Stimulated activated naive CD8-positive, alpha-beta T cell treated with anti-CD3 and anti-CD28 coated beads, Interleukin-15, Interleukin-2, amounts not matched to agents 100 U/mL and 50 U/mL, for 24 hours (primary cell): ENCODE measurements at regions not wholly inside any gene's neighbourhood (a gene's known extent, or its start where the extent isn't known, plus 50 kb on each side); places are given as distances from the start of the nearest gene placed in this dataset.
"Not testable (repeated sequence)": the region's sequence is repeated elsewhere in the genome, so short reads cannot be mapped to it uniquely, and the experiment has no call there.

Experiments
- ATAC-seq: fragments of 150-1000 bp; cut with Tn5 transposase; one replicate; pipeline ENCODE4 v1.10.0; 2021
- DNase-seq: peaks from one replicate; pipeline ENCODE4 v3.0.0; 2021

DNA sequence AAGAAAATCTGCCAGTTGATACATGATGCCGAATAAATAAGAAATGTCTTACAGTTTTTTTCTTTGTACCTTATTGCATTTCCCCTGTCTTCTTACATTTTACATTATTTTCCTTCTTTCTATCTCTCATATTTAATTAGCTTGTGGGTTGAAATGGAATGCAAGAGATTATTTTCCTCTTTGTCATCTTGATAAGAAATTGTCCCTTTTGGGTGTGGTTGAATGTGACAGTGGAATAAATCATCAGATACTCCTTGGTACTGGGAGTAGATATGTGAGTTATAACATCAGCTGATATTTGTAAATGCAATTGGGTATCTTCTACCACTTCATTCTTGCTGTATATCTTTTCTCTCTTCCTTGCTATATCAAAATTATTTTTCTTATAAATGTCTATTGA, 997.4 kb downstream of the RAPGEF2 start:
- no peak for DNase-seq
- ATAC-seq, result no peak

DNA sequence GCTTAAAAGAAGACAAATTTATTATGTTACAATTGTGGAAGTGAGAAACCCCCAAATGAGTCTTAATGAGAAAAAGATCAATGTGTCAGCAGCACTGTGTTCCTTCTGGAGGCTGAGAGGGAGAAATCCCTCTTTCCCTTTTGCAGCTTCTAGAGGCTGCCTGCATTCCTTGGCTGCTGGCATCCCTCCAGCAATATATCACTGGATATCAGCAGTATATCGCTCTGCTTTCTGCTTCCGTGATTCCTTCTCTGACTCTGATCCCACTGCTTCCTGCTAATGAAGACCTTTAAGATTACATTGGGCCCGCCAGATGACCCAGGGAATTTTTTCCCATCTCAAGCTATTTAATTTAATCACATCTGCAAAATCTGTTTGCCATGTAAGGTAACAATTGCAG, 1008.0 kb downstream of the RAPGEF2 start:
- DNase-seq, result no peak
- ATAC-seq, result no peak

DNA sequence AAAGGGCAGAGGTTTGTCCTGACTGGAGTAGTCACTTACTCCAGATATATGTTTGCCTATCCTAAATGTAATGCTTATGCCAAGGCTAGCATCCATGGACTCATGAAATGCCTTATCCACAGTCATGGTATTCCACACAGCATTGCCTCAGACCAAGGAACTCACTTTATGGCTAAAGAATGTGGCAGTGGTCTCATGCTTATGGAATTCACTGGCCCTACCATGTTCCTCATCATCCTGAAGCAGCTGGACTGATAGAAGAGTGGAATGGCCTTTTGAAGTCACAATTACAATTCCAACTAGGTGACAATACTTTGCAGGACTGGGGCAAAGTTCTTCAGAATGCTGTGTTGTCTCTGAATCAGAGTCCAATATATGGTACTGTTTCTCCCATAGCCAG, 1014.8 kb downstream of the RAPGEF2 start:
- ATAC-seq (no peak), DNase-seq (no peak)

DNA sequence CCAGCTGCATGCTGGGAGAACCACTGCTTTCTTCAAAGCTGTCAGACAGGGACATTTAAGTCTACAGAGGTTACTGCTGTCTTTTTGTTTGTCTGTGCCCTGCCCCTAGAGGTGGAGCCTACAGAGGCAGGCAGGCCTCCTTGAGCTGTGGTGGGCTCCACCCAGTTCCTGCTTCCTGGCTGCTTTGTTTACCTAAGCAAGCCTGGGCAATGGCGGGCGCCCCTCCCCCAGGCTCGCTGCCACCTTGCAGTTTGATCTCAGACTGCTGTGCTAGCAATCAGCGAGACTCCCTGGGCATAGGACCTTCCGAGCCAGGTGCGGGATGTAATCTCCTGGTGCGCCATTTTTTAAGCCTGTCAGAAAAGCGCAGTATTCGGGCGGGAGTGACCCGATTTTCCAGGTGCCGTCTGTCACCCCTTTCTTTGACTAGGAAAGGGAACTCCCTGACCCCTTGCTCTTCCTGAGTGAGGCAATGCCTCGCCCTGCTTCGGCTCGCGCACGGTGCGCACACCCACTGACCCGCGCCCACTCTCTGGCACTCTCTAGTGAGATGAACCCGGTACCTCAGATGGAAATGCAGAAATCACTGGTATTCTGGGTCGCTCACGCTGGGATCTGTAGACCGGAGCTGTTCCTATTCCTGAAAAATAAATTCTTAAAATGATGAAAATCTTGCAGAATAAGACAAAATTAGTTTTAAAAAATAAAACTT, 1022.9 kb downstream of the RAPGEF2 start:
- not testable (repeated sequence) for DNase-seq, ATAC-seq

DNA sequence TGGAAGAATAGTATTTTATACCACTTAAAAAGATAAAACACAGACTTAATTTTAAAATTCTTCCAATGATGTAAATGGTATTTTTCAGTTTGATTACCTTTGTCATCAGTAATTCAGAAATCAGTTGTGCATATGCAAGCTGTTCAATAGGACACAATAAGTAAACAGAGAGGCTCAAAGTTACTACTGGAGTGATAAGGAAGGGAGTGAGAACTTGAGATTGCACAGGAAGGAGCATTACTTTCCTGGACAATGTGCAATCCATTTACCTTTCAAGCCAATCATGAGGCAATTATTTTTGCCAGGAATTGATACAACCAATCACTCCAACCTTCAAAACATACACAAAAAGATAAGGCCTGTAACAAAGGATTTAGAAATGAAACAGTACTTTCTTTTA, 1024.3 kb downstream of the RAPGEF2 start:
- DNase-seq, result no peak
- no peak for ATAC-seq

DNA sequence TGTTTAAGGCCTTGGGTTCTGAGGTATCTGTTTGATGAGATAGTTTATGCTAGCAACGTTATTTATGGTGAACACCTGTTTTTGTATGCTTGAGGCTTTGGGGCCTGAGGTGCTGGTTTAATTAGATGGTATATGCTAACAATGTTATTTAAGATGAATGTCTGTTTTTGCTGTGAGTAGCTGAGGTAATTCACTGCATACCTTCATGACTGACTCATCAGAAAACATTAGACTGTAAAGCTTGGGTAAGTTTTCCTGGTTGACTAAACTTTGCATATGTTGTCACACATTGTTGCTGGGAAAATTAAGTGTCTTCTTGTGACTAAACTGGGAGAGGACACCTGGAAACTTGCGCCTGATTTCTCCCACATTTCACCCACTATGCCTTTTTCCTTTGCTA, 1026.6 kb downstream of the RAPGEF2 start:
- no peak for ATAC-seq
- DNase-seq, result no peak

DNA sequence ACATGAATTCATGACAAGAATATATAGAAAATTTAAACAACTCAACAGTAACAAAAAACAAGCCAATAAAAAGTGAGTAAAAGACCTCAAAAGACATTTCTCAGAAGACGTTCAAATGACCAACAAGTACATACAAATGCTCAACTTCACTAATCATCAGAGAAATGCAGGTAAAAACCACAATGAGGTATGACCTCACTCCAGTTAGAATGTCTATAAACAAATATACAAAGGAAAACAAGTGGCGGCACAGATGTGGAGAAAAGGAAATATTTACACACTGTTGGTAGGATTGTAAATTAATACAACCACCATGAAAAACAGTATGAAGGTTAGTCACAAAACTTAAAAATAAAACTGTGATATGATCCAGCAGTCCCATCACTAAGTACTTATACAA, 1033.1 kb downstream of the RAPGEF2 start:
- no peak for ATAC-seq
- no peak for DNase-seq

DNA sequence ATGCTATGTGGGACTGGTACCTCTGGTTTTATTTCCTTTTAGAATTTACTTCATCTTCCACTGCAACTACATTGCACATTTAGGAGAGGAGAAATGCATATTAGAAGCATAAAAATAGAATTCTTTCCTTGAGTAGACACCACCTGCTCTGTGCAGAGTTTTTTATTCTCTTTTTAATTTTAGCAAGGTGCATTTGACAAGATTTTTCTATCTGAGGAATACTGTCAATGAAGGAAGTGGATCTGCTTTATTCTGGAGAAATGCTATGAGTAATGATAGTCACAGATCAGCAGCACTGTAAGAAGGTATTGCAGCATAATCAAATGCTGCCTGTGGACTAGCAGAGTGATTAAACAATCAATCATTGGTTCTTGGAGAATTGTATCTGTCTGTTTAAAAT, 1038.3 kb downstream of the RAPGEF2 start:
- no peak for DNase-seq
- no peak for ATAC-seq

DNA sequence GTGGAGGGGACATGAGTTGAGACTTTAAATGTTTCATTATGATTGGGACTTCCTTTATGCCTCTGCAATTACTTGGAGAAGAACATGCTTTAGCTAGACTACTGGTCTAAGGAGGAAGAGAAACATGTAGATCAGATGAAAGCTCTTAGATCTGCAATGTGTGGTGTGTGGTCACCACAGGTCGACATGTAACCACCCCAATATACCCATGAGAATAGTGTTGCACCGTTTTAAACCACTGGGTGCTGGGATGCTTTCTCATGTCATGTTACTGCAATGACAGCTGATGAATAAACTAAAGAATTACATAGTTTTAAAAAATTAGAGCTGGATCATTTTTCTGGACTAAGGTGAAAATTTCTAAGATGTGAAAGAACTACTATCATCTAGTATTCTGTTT, 1039.7 kb downstream of the RAPGEF2 start:
- DNase-seq, result no peak
- no peak for ATAC-seq

DNA sequence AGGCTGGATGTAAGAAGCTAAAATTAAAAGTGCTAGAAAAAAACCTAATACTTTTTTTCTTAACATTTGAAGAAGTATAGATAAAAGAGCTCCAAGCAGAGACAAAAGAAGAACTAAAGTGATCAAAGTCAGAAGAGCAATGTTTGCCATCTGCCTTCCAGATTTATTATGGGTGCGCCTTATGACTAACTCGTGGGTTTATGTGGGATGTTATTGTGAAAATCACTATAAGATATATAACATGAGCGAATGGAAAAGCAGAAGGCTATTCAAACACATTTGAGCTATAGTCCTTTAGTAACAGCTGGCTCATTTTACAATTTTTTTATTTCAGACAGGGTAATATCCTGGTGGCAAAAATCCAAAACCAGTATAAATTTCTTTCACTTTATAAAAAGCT, 1040.7 kb downstream of the RAPGEF2 start:
- no peak for ATAC-seq
- no peak for DNase-seq

DNA sequence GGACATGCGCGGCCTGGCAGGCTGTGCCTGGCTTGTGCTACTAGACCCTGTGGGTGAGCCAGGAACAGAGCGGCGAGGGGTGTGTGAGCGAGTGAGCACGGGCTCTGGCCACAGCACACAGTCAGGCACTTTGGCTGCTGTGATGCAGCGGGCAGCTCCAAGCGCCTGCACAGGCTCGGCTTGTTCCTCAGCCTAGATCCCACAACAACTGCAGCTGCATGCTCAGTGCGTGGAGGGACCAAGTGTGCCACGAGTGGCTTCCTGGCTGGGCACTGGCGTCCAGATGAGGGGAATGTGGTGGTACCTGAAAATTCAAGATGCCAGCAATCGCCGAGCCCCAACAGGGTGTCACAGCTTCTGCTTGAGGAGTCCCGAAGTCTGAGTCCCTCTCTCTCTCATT, 1056.6 kb downstream of the RAPGEF2 start:
- no peak for DNase-seq
- ATAC-seq, result peak; percentile 19

DNA sequence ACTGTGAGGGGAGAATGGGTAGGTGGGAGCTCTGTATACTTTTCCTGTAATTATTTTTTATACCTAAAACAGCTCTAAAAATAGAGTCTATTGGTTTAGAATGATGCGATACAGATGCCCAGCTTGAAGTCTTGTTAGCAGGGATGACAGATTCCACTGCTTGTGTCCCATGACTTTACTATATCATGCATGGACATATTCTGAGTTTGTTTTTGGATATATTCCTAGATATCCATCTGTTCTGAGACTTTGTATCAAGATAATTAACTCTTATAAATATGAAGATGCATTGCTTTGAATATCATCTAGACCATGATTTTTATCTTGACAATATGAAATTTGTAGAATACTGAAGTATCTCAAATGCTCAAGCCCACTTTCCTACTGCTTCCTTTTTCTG, 1058.1 kb downstream of the RAPGEF2 start:
- ATAC-seq (no peak), DNase-seq (no peak)

DNA sequence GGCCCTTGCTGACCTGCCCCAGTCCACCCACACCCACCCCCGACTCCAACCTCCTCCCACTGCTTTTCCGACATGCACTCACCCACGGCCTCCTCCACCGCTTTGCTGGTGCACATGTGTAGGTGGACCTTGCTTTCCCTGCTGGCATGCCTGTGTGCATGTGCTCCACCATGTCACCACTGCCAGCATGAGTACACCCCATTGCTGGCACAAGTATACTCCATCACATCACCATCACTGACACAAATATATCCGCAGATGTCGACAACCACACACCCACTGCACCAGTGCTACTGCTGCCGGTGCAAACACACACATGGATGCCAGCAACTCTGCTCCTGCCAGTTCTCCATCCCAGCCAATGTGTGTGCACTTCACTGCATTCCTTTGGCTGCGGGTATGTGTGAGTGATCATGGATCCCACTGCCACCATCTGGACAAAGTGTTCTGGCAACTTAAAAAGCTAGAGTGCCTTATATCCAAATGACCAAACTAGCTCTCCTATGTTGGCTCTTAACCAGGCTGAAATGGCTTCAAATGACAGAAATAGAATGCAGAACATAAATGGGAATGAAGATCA, 1072.3 kb downstream of the RAPGEF2 start:
- ATAC-seq (no peak), DNase-seq (no peak)

DNA sequence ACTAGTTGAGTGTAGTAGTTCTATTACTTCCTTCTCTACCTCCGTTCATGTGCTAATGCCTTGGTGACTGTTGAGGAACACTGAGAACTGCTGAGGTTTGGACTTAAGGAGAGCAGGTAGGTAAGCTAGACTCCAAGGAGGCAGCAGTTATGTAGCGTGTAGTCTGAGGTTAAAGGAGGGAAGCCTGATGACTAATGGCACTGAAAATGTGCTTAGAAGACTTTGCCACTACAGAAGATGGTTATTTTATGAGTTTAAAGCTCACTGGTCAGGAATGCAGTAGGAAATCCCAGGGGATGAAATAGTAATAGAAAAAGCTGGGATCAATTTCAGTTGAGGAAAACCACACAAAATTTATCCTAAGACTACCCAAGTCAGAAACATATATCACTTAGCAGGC, 1077.3 kb downstream of the RAPGEF2 start:
- no peak for ATAC-seq
- DNase-seq, result no peak

DNA sequence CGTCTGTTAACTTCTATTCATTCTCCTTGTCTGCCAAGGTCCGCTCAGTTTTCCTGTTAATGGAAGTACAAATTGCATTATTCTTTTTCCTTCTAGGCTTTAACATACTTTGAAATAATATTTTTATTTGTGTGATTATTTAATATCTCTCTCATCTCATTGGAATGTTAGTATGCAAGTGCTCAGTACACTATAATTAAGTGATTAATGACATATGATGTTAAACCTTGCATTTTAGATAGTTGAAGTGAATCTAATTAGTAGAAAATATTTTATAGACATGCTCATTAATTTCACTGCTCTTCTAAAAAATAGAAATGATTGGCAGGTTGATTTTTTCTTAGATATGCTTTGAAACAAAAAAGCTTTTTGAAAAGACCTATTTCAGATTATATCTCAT, 1079.8 kb downstream of the RAPGEF2 start:
- no peak for ATAC-seq

DNA sequence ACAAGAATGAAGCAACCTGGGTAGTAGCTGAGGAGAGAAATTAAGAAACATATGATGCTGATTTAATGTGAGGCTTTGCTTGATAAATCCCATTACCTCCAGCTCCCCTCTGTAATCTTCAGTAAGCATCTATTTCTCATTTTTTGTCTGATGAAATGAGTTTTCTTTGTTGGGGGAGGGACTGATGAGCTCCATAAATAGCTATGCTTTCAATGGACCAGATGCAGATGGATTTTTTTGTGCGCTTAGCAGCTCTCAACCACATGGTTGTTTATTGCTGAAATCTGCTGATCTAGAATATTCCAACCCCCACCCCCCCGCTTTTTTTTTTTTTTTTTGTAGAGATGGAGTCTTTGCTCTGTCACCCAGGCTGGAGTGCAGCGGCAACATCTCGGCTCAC, 1082.0 kb downstream of the RAPGEF2 start:
- no peak for DNase-seq
- ATAC-seq, result no peak

More for the DNA sequence above, 1079.8 kb downstream of the RAPGEF2 start:
- no peak for DNase-seq

DNA sequence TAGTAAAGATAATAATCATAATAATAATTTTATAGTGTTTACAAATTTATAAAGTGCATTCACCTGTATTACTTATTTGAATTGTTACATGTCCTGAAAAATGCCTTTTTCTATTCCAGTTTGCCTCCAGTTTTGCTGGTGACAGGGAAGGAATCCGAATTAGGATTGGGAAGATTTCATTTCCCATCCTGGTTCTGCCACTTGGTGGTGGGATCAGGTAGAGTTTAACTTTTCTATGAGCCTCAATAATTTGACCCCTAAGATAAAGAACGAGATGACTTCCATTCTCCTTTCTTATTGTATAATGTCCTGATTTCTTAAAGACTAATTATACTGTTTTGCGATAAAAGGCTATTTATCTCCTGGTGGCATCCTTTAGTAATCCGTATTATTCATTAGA, 1090.9 kb downstream of the RAPGEF2 start:
- no peak for DNase-seq
- ATAC-seq, result no peak

DNA sequence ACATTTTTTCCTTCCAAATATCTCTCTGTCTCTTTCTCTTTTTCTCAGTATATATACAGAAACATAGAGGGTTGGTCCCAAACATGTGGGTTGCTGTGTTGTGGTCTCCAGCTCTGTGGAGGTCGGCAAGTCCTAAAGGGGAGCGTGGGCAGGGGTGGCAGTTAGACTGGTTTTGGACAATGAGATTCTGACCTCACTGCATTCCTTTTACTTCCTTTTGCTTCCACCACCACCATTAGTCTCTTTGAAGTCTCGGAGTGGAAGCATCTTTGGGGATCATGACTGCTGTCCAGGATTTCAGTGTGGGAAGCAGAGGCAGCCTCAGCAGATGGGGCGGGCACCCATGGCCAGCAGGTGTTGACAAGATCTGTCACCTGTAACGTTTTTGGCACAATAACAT, 1091.8 kb downstream of the RAPGEF2 start:
- DNase-seq (no peak), ATAC-seq (no peak)

DNA sequence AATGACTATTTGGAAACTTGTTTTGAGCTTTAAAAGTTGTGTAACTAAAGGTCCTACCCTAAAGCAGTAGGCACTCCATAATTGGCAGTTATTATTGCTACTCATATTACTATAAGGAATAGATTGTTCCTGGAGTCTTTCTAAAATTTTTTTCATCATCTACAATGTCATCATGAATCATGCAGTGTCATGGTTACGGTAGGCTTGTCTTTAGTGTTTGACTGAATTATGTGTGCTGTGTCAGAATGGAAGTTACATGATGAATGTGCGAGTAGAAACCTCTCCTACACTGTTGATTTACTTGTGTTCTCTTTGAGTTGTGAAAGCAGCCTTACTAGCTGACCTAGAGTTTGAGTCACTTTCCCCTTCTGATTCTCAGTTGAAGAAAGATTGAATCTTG, 1099.9 kb downstream of the RAPGEF2 start:
- no peak for DNase-seq
- no peak for ATAC-seq

DNA sequence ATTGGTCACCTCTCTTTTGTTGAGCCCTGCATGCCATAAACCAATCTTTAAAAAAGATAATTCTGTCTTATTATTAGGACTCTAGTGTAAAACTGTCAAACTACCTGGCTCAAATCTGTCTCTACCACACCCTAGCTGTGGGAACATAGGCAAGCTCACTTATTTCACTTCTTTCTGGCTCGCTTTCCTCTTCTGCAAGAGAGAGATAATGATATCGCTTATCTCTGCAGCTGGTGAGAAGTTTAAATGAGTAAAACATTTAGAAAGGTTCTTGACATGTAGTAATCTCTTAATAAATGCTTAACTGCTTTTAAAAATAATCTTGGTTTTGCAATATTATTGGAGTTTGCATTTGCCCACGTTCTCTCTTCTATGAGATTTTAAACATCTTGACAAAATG, 1109.2 kb downstream of the RAPGEF2 start:
- ATAC-seq (no peak), DNase-seq (no peak)

DNA sequence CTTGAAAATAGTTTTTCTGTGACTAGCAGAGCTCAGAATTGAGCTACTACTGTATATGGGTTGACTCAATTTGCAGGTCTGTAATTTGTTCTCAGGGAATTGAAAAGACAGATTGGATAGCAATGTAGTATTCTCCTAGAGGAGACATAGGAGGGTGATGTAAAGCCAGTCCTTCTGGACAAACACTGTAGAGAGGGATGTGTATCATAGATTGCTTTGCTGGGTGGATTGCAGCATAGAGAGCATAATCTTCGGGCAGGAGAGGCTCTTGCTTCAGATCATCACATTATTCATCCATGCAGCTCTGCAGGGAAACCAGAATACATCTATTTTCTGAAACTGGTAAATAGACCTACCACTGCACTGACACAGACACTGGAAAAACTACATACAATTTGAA, 1110.5 kb downstream of the RAPGEF2 start:
- DNase-seq, result no peak
- ATAC-seq, result no peak

DNA sequence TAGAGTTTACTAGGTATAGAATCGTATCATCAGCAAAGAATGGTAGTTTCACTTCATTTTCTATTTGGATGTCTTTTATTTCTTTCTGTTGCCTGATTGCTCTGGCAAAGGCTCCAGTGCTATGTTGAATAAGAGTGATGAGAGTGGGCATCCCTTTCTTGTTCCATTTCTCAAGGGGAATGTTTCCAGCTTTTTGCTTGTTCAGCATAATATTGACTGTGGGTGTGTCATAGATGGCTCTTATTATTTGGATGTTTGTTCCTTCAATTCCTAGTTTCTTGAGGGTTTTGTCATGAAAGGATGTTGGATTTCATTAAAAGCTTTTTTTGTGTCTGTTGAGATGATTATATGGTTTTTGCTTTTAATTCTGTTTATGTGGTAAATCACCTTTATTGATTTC, 1114.5 kb downstream of the RAPGEF2 start:
- no peak for DNase-seq
- no peak for ATAC-seq

DNA sequence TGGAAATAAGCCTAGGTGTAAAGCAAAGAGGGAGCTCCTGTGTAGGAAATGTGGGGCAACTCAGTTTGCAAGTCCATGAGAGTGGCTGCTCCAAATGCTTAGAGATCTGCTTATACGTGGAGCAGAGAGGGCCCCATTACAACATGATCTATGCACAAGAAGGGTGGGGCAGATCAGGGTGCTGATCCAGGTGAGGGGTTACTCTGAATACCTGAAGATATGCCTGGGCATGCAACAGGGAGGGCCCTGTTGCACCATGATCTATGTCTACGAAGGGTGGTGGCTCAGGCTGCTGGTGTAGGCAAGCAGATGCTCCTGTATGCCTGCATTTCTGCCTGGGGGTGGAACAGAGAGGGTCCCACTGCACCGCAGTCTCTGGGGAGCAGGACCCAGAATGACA, 1121.2 kb downstream of the RAPGEF2 start:
- no peak for DNase-seq
- ATAC-seq, result no peak

DNA sequence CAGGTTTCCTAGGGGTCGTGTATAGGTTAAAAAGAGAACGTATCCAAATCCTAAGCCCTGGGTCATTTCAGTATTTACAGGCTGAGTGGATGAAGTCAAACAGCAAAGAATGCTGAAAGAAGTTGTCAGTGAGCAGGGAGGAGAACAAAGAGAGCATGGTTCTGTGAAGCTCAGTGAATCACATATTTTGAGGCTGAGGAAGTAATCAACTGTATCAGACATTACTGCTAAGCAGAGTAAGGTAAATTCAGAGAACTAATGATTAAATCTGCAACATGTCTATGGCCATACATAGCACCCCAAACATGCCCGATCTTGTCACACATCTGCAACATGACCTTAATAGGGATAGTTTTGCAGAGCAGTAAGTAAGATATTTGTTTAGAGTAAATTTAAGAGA, 1130.3 kb downstream of the RAPGEF2 start:
- ATAC-seq (no peak), DNase-seq (no peak)

DNA sequence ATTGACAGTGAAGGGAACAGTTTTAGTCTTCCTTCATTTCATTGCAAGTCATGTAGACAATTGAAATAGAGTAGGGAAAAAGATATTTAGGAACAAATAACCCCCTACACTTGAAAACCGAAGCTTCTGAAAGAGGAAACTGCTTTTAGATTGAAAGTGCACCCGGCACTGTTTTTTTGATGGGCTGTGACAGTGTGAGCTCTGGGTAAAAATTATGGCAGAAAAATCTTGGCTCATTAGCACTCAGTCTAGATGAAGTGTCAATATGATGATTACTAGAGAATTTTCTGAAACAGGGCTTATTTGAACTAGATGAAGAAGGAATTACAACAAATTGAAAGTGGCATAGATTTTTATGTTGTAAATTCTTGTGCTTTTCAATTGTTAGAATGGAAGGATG, 1132.4 kb downstream of the RAPGEF2 start:
- DNase-seq (no peak), ATAC-seq (no peak)
